Putamen (tissue), 1 donor: ENCODE measurements at regions not wholly inside any gene's neighbourhood (a gene's known extent, or its start where the extent isn't known, plus 50 kb on each side); places are given as distances from the start of the nearest gene placed in this dataset.

ENCODE experiments used
- DNase-seq: peaks from one replicate; pipeline ENCODE4 v3.0.0-alpha.2; 2016; ENCODE audit warnings: low spot score

GRCh38 chr9:99436616-99437015 is 214.5 kb downstream of the SEC61B start:
- no peak for DNase-seq

DNA sequence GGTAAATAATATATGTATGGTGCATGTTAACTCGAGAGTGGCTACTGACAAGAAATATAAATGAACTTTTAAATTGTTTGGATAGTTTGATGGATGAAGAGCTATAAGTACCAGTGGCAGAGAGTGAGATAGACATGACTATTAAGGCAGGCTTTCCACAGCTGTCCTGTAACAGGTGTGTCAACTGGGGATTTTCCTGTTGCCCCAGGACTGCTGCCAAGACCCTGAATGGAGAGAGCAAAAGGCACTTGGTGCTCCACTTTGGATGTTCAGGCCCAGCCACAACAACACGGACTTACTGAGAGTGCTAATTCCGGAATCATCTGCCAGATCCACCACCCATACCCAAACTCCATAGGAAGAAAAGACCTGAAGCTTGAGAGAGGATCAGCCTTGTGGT is 215.1 kb downstream of the SEC61B start:
- DNase-seq: no peak

- DNase-seq: no peak
Observed at GRCh38 chr9:99438596-99438995, 216.5 kb downstream of the SEC61B start.

- no peak for DNase-seq
Observed at GRCh38 chr9:99441829-99442228, 219.7 kb downstream of the SEC61B start.

DNA sequence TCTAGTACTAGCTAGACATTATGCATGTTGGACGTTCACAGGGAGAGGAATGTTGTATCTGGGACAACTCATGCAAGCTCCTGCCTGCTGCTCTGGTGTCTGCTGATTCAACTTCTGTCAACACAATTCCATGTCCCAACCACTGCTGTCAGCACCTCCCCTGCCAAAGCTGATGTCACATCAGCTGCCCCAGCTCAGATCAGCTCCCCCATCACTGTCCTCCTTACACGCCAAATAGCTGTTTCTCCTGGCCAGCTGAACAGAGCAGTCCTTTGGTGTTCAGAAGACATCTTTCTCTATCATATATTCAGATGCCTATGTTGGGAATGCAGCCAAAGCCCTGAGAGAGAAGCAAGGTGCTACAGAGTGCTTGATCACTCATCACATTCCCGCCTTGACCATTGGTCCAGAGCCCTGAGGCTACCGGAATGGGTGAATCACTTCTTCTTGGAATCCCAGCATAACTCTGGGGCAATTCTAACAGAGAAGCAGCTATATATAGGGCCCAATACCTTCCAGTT is 223.3 kb downstream of the SEC61B start:
- no peak for DNase-seq

DNA sequence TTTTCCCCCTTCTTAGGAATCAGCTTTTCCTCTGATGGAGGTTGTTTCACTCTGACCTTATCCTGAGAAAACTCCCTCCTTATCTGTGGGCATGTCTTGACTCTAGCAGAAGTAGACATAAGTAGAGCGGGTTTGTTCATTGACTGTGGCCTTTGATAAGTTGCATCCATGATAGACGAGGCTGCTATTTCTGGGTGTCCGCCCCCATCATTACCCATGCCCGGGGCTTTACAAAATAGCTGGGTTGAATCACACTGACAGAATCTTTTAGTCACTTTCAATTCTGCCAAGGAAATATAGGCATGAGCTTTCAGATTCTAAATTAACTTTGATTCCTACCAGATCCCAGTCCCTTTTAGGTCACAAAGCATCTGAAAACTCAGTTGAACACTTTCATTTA is 223.8 kb downstream of the SEC61B start:
- DNase-seq: no peak

- no peak for DNase-seq
Observed at GRCh38 chr9:99447951-99448350, 225.9 kb downstream of the SEC61B start.

GRCh38 chr9:99449726-99450125 is 227.6 kb downstream of the SEC61B start:
- DNase-seq: no peak

DNA sequence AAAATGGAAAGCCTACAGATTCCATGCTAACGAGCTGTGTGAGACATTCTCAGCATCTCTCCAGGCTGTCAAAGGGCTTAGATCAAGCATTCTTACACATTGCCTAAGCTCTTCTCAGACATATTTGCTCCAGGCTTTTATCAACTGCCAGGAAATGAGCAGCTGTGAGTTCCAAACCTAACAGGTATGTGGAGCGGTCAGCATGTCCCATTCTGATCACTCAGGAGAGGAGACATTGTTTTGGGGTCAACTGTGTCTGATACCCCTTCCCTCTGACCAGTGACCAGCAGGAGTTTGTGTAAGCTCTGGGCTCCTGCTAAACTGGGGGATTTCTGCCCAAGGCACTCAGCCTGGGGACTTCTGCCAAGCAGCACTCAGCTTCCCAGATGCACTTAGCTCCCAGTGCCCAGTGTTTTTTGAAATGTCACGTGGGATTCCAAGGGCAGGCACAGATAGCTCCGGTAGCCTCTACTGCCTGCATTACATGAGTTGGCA is 229.1 kb downstream of the SEC61B start:
- peak; percentile 34 for DNase-seq

DNA sequence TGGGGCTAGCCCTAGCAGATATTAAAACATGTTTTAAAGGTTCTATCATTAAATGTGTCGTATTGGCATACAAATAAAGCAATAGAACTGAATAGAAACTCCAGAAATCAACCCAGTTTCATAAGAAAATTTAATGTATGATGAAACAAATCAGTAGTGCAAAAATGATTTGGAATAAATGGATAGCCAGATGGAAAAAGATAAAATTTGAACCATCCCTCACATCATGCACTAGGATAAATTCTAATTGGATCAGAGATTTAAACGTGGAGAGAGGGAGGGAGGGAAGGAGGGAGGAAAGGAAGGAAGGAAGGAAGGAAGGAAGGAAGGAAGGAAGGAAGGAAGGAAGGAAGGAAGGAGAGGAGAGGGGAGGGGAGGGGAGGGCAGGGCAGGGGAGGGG is 235.3 kb downstream of the SEC61B start:
- DNase-seq: no peak

DNA sequence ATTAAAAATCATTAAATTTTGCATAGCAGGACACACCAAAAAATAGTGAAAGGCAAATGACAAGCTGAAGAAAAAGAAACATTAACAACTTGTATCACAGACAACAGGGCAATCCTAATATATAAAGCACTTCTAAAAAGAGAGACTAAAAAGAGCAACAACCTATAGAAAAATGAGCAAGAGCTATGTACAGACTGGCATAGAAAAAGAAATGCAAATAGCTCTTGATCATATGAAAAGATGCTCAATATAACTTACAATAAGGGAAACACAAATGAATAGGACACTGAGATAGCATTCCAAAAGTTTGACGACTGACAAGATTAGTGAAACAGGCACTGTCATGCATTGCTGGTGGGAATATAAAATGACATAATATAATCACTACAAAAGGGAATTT is 235.9 kb downstream of the SEC61B start:
- DNase-seq: no peak

- DNase-seq: no peak
Observed at GRCh38 chr9:99459919-99460318, 237.8 kb downstream of the SEC61B start.

GRCh38 chr9:99463131-99463530 is 241.0 kb downstream of the SEC61B start:
- no peak for DNase-seq

GRCh38 chr9:99464568-99464967 is 242.5 kb downstream of the SEC61B start:
- no peak for DNase-seq

DNA sequence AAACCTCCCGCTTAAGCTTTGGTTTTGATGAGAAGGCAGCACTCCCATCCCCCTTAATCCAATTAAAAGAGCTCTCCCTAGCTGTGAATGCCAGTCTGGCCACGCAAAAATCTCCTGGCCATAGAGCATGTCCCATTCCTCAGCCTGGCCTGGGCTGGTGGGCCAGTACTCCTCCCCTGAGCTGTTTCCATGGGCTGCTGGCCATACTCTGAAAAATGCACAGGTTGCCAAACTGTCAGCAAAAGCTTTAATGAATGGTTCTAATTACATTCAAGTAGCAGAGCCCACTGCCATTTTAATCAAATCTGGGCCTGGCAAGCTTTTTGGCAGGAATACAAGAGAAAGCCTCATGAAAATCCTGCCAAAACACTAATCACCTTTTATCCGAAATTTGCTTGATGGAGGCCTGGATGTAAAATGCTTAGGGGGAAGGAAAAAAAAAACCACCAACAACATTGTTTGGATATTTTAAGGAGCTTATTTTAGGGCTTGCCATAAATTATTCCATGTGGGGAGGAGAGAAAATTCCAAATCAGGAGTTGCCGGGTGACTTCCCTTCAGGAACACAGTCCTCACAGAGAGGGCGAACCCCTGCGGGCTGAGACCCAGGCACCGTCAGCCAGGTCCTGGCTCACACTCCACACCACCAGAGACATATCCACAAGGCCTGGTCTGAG is 243.3 kb downstream of the SEC61B start:
- DNase-seq: peak; percentile 54

GRCh38 chr9:99466104-99466503 is 244.0 kb downstream of the SEC61B start:
- DNase-seq: no peak

GRCh38 chr9:99466781-99467180 is 244.7 kb downstream of the SEC61B start:
- no peak for DNase-seq

DNA sequence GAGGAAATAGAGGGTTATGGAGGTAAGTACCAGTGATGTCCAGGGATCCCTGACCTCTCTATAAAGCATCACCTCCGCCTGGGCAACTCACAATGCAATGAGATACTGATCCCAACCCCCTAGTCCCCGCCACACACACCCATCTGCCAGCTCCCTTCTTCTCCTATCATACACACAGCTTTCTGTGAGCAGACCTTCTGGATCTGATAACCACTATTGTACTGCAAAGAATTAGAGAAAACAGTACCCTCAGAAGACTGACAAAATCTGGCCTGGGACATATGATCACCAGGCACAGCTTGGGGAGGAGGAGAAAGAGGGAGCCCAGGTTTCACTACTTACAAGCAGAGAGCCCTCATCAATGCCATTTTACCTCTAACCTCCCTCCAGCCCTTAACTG is 249.0 kb downstream of the SEC61B start:
- DNase-seq: no peak

GRCh38 chr9:99472240-99472915 is 250.3 kb downstream of the SEC61B start:
- DNase-seq: peak; percentile 9

DNA sequence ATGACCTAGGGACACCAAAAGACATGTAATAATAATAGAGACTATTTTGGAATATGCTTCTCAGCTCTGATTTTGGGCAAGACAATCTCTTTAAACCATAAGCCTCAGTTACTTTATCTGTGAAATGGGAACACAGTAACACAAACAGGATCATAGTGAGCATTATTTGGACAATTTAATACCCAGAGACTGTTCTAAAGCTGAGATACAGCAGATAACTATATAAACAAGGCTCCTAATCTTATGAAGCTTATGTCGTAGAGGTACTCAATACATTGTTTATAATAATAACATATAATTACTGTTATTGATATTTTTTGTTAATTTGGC is 250.8 kb downstream of the SEC61B start:
- DNase-seq: no peak

GRCh38 chr9:99474186-99474585 is 252.1 kb downstream of the SEC61B start:
- DNase-seq: no peak

DNA sequence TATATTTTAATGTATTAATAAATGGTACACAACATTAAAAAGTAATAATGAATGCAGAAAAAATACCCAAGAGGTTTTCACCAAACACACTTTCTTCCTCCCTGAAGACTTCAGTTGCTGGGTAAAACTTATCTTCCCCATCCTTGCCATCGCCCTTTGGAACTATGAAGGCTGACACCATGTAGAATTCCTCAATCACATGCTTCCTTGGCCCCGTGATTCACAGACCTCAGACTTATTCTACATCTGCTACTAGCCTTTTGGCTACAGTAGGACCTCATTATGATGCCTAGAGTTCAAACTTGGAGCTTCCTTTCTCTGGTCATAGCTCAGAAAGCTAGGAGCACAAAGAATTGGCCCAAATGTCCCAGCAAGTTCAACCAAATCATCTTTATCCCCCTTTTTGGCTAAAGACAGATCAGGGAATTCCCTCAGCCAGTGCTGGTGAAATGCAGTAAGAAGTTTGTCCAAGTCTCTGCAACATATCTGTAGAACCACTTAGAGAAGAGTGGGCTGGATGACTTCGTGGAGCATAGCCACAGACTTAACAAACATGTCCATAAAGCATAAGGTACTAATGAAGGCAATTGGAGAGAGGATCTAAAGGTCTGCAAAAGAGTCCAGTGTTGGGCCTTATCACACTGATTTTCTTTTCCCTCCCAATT is 253.5 kb downstream of the SEC61B start:
- DNase-seq: no peak

- DNase-seq: no peak
Observed at GRCh38 chr9:99478469-99479027, 256.5 kb downstream of the SEC61B start.
